Adrenal gland (tissue), 5 donors: ENCODE measurements at regions not wholly inside any gene's neighbourhood (a gene's known extent, or its start where the extent isn't known, plus 50 kb on each side); places are given as distances from the start of the nearest gene placed in this dataset.

ENCODE experiments used
- CTCF ChIP-seq, 6 experiments: fragments of 450-650 bp in 4 of 6; fragments of 200-600 bp in 2 of 6; sonication (generic) in 1 of 6; IDR thresholded peaks; 1 replicate in 5 of 6; 2 replicates in 1 of 6; pipeline versions ENCODE4 v1.5.1 to v1.8.0; 2016 to 2021; ENCODE audit warnings: antibody characterized with exemption in 6 of 6, mild to moderate bottlenecking in 2 of 6, moderate library complexity in 1 of 6
- POLR2A ChIP-seq, 2 donors: fragments of 450-650 bp; IDR thresholded peaks; one replicate each; pipeline ENCODE4 v1.6.1; 2017; ENCODE audit warnings: antibody characterized with exemption in 2 of 2, mild to moderate bottlenecking in 2 of 2, moderate library complexity in 1 of 2
- donor health status: DM: no; HTN: no; CAD: no.

GRCh38 chr2:66834859-66835258 is 399.9 kb downstream of the MEIS1 start:
- TF ChIP-seq POLR2A (IDR thresholded peaks at IDR 0.05) (no peak), CTCF (IDR thresholded peaks at IDR 0.05) (no peak)
